HG03066 (cell line): ENCODE measurements at regions not wholly inside any gene's neighbourhood (a gene's known extent, or its start where the extent isn't known, plus 50 kb on each side); places are given as distances from the start of the nearest gene placed in this dataset.

Experiments
- ATAC-seq: cut with Tn5 transposase; IDR thresholded peaks from one replicate; pipeline ENCODE4 v1.9.1; 2021; ENCODE audit warnings: low read depth; ENCODE audit not compliant: unreplicated experiment

DNA sequence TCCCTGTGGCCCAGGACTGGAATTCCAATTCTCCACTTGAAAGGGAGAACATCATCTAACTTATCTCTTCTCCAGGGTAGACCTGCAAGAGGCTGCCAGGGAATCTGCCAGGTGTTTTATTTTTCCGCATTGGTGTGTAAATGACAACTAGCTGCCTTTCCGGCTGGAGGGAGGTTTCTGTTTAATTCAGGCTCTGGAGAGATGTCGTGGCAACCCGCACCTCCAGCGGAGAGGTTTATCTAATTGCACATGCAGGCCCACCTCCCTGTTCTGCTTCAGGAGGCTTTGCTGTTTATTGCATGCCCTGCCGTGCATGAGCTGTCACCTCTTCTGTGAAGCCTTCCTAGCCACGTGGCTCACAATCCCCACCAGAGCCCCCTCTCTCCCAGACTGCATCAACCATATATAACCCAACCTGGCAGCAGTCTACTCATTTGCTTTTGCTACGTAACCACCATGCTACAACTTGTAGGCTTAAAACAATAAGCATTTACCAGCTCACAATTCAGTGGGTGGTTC lies 151.6 kb downstream of the C1orf94 start:
- ATAC-seq: no peak

DNA sequence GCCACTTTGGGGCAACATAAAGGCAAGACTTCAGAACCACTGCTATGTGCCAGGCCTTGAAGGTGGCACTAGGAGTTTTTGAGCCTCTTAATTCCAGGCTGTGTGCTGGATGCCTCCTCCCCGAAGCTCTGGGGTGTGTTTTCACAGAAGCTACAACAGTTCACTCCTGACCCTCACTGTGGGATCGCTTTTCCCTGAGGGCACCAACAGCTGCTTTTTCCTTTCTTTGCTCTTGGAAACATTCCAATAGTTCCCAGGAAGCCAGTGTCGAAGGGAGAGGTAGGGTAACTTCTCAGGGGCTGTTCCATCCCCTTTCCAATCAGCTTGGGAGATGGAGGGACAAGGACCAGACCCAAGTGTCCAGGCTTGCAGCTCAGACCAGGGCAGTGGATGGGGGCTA lies 153.4 kb downstream of the C1orf94 start:
- no peak for ATAC-seq

DNA sequence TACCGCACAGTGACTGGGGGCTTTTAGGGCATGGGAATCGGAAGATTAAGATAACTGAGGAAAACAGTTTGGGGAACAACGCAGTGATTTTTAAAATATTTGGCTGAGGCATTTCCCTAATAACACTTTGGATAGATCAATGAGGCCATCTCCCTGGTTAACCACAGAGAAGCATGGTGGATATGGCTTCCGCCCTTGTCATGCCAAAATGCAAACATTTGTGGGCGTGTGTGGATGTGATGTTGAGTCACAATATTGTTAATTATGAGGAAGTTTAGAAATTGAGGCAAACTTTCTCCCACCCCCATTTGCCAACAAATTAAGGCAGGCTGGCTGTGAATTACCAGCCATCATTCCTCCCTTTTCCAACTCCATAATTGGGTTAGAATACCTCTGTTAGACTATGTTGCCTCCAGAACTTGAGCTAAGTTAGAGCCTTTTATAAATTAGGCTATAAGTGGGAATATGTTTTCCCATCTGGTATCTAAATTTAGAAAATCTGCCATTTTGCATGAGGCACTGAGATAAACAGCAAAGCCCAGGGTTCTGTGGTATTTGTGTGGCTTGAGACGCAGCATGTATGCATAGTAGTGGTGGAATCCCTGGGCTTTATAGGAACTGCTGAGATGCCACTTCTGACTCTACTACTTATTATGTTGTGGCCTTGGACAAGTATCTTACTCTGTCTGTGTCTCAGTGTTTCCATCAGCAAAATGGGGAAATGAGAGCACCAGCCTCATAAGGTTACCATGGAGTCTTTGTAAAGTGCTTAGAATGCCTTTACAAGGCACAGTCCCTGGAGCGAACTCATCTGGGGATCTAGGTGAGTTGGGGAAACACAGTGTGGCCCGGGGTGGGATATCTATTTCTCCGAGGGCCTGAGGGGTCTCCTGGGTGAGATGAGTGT lies 154.6 kb downstream of the C1orf94 start:
- ATAC-seq: no peak

DNA sequence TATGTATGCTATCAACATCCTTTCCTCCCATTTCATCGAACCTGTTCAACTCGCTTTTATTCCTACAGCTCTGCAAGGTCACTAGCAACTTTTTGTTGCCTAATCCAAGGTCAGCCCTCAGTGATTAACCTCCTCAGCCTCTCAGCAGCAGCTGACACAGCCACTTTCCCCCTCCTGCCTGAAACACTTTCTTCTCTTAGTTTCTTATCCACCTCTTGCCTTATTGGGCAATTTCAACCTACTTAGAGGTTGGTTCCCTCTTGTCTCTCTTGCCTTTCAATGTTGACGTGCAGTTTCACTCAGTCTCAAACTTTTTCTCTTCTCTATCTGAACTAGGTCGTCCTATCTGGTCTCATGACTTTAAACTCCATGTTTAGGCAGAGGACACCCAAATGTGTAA lies 156.3 kb downstream of the C1orf94 start:
- ATAC-seq: no peak

DNA sequence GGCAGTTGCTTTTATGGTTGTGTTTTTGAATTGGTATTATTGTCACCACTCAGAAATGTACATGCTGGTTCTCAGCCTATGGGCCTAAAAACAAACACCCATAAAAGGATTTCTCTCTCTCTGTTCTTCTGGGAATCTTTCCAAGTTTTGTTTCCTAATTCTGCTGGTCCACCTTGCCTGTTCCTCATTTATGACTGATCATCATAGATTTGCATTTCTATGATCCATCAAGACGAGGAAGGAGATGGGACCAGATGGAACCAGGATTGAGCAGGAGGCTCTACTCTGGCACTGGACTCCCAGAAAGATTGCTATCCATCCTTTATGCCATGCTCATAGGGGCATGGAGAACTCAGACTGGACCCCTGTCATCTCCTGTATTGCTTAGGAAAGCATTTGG lies 162.2 kb downstream of the C1orf94 start:
- ATAC-seq: no peak

DNA sequence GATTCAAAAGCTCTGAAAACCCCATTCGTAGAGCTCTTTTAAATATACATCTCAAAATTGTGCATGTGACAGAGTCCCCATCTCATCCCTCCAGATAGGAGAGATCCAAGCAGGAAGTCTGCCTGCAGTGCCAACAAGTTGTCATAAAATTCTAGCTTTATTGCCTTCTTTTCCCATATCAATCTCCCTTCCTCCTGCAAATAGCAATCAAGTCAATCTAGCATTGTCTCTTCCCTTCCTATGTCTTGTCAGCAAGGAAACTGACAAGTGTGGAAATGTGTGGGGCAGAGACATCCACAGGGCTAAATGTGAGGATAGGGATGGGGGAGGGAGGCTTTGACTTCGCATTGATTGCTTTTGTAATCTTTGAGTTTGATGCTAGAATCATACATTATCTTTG lies 165.2 kb downstream of the C1orf94 start:
- no peak for ATAC-seq

DNA sequence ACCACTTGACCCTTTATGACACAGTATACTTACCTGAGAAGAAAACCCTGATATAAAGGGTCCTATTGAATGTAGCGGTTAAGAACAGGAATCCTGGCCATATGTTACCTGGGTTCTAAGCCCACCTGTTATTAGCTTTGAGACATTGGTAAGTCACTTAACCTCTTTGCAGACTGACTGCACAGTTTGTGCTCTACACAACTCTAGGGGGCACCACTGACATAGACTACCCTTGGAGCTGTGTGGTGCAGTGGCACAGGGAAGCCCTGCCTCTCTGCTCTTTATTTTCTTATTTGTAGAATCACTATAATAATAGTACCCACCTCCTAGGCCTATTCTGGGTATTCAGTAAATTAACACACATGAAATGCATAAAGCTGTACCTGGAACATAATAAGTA lies 165.6 kb downstream of the C1orf94 start:
- ATAC-seq: no peak

DNA sequence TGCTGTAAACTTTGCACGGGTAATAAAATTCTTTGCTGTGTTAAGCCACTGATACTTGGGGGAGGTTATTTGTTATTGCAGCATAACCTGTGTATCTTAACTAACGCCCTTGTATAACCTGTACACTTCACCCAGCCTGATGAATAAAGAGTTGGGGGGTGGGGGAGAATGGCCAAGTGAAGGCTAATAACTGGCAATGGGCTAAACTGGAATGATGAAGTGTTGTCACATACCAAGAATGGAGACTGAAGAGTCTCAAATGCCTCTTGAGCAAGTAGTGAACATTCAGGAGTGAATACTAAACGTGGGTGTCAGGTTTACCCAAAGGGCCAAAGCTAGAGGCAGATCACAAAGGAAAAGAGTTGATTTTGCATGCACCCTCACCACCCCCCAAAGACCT lies 169.4 kb downstream of the C1orf94 start:
- ATAC-seq: no peak

DNA sequence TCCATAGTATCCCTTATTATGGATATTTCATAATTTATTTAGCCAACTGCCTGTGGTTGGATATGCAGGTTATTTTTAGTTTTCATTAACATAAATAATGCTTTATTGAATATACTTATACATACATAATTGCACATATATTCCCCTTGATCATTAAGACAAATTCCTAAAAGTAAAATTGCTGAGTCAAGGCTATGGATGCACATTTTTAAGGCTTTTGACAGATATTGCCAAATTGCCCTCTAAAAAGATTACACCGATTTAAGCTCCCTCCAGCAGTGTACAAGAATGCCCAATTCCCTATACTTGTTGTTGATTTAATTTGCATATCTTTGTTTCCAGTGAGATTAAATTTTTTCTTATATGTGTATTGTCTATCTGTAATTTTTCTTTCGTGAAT lies 176.7 kb downstream of the C1orf94 start:
- no peak for ATAC-seq

DNA sequence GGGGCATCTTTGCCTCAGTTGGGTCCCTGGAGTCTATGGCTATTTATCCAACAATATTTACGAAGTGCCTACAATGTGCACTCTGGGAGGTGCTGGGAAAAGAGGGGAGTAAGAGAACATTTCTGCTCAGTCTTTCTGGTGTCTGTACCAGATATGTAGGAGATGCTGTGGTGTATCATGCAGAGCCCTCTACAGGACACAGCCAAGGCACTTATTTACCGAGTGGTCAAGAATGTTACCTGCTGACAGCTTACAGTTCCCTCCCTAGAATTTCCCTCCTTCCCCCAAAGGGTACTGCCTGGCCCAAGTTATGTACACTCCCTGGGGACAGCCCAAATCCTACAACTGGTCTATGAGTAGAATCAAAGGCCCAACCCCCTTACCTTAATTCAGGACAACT lies 177.7 kb downstream of the C1orf94 start:
- no peak for ATAC-seq

DNA sequence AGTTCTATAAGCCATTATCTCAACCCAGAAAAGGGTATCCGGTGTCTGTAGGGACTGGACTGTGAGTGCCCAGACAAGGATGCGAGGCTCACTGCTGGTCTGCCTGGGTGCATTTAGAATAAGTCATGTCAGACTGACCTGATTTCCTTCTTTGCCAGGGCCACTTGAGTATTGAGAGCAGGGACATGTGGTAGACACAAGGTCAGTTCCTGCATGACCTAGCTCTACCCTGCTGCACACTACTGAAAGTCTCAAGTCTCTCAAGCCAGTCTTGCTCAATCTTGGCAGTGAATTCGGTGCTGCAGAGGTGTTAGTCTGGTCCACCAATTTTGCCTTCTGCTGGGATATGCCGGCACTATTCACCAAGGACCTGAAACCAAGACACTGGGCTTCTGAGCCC lies 180.1 kb downstream of the C1orf94 start:
- ATAC-seq: no peak

DNA sequence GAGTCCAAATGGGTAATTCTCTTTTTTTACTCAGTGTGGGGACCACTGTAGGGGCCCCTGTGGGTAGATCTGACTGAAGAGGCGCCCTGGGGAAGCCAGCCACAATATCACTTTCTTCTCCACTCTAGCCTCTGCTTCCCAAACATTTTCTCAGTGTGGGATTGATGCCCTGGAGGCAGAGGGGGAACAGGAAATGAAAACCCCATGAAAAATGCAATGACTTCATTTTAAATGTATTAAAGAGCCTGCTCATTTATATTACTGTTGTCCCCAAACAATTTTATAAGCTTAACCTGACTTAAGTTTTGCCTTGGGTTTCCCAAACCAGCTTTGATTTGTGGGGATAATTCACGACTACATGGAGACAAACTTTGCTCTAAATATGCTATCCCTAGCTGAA lies 181.9 kb downstream of the C1orf94 start:
- ATAC-seq: no peak

DNA sequence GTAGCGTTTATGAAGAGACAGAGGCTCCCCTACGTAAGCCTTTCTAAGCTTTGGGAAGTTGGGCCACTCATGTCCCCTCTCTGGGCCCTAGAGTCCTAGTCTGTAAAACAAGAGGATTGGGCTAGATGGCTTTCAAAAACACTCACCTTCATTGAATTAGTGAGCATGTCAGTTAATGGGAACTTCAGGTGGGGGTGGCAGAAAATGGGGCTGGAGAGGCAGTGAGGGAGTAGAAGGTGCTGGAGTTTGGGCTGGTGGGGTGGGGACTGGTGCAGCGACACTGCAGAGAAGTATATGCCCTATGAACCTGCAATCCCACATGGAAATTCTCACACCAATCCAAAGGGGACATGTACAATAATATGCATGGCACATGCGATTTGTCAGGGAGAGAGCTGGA lies 182.7 kb downstream of the C1orf94 start:
- ATAC-seq: no peak

DNA sequence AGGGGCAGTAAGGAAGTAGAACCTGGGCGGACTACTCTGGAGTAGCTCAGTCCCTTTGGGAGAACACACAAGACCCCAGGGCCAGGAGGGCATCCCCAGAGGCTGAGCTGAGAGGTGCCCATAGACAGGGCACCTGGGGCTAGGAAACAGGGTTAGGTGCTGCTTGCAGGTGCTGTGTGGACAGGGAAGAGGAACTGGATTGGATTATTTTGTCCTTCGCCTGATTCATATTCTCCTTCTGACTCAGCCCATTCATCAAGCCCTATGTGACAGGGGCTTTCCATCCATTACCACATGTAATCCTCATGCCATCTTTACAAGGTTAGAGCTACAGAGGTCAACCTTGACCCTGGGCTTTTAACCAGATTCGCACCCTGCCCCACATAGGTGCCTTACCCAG lies 183.9 kb downstream of the C1orf94 start:
- ATAC-seq: no peak

DNA sequence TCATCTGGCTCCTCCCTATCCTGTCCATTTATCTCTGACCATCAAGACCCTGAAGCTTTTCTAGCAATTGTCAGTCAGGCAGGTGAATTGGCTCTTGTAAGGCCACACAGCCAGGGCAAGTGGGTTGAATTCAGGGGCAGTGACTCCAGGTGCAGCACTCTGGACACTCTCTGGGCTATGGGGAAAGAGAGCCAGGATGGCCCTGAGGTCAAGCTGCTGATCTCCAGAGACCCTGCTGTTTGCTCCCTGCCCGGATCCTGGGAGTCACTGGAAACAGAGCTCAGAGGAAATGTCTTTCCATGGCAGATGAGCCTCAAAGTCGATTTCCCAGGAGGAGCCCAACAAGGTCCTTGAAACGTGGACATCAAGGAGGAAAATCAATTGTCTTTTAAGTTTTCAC lies 184.4 kb downstream of the C1orf94 start:
- ATAC-seq: no peak

DNA sequence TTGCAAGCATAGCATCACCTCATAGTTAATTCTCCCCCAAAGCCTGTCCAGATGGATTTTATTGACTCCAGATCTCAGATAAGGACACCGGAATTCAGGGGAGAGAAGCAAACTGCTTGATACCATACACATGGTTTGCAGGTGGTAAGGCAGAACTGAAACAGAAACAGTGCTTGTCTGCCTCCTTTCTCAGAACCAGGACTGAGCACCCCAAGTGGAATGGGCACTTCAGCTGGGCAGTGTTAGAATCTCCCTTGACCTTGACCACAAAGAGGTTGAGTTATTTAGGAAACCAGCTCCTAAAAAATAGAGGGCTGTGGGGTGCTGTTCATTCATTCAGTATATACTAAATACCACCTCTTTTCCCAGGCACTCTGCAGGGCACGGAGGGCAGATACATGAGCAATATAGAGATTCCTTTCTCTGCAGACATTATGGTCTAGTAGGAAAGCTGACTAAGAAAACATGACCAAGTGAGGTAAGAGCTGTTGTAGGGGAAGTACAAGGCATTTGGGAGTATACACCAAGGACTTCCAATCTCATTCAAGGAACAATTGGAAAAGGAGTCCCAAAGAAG lies 185.2 kb downstream of the C1orf94 start:
- no peak for ATAC-seq

DNA sequence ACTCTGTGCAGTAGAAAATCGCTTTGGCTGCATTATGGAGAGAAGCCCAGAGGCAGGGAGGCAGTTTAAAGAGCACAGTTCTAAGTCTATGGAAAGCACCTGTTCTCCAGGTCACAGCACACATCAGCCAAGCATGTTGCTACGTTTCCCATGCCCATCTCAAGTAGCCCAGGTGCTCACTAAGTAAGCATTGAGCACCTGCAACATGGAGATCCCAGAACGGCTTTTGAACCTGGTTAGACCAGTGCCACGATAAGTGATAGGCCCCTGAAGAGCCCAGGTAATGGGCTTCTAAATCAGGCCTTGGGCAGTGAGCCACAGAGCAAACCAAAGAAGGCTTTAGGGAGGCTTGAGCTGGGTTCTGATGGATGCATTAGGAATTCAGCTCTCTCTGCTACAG lies 186.2 kb downstream of the C1orf94 start:
- no peak for ATAC-seq

DNA sequence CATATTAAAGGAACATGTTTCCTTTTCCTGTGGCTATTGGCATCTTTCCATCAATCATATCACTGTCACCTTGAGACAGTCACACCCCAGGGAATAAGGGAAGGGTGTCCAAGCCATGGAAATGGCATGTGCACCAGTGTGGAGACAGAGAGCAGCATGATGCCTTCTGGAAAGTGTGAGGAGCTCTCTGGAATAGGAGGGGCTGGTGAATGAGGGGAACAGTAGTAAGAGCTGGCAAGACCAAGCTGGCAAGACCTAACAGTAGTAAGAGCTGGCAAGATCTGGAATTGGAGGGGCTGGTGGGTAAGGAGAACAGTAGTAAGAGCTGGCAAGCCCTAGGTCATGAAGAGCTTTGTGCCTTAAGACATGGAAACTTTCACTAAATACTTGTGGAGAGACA lies 186.7 kb downstream of the C1orf94 start:
- no peak for ATAC-seq

DNA sequence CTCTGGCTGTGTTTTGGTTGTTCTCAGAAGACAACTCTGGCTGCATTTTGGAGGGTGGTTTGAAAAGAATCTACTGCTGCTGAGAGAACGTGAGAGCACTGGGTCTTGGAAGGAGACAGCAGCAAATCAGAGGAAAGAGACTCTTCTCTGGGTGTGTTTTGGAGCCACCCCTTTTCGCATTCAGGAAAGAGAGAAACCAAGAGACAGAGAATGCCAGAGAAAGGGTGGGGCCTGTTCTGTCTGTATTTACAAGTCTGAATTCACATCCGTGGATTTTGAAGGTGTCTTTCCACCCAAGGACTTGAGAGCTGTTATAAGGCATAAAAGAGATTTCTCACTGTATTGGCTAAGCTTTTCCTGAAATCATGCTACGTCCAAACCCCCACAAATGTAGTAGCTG lies 187.2 kb downstream of the C1orf94 start:
- no peak for ATAC-seq

DNA sequence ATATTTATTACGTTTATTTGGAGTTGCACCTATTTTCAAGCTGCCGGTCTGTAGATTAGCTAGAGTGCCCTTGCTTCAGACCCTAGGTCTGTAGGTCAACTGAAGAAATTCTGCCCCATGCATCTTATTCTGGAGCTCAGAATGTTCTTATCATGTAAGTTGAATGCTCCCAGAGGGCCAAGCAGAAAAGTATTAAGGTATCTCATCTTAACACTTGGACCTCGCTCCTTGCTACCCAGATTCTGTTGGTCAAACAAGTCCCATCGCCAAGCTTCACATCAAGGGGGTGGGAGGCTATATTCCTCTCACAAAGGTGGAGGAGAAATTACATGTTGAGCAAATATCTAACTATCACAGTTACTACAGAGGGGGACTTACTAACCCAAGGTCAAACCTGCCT lies 187.7 kb downstream of the C1orf94 start:
- ATAC-seq: no peak

DNA sequence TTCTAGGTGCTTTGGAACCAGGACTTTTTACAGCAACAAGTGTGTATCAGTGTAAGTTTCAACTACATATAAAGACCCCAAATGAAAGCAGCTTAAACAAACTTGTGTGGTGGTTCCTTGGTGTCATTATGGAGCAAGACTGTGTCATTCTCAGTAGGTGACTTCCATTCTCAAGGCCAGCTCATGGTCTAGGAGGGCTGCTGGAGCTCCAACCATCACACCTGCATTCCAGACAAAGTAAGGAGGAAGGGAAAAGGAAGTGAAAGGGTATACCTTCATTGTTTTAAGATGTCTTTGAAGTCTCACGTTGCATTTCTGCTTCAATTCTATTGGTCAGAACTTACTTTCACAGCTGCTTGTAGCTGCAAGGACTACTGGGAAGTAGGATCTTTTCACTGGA lies 188.6 kb downstream of the C1orf94 start:
- ATAC-seq: no peak
